ENCODE measurements at regions not wholly inside any gene's neighbourhood (a gene's known extent, or its start where the extent isn't known, plus 50 kb on each side); places are given as distances from the start of the nearest gene placed in this dataset.

DNA sequence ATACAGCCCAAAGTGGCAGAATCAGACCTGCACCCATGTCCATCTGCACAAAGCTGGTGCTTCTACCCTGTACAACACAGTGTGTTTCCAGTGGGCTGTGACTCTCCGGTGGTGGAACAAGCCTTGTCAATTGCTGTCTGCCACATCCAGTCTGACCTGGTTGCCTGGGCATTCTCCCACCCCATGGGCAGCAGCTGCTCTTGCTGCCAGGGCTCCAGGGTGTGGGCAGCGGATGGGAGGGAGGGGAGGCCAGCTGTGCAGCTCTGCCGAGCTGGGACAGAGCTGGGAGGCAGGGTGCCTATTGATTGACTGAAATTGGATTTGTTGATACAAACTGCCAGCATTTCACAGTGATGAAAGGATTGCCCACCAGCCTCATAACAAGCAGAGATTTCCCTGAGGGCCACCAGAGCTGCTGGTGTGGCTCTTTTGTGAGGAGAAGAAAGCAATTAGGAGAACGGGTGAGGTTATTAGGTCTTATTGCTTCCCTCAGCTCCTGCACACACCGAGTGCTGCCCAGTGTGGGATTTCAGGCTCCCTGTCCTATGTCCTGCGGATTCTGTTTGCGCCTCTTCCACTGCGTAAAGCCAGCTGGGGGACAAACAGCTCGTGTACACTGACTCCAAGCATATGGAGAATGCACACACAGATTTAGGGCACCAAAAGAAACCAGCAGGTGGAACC, 150.8 kb downstream of the NRN1 start:
- 98% methylated on average over 7 of the region's 9 CpGs for WGBS (ENCODE audit: insufficient coverage)
- Histone ChIP-seq H3K27ac (ENCODE audit: insufficient read depth in 1 of 2, low read depth in 1 of 2, low read length in 2 of 2, poor library complexity in 1 of 2, severe bottlenecking in 2 of 2) (no peak overlapping the region), H3K27me3 (replicated peaks in 2 of 5; ENCODE audit: control insufficient read depth in 4 of 5, insufficient read depth in 5 of 5, low read length in 4 of 5) (peaks cover 0 to 23% (median 10%) of the 10 kb centered on the region in 5 experiments), H3K9me3 (ENCODE audit: control extremely low read depth in 1 of 5, control insufficient read depth in 4 of 5, insufficient read depth in 2 of 5, low read depth in 1 of 5, low read length in 4 of 5) (peaks cover 0 to 2% (median 0%) of the 10 kb centered on the region in 5 experiments), H3K4me1 (ENCODE audit: control extremely low read depth in 1 of 4, control insufficient read depth in 4 of 4, insufficient read depth in 4 of 4, low read length in 3 of 4) (peaks cover 0 to 7% (median 3%) of the 10 kb centered on the region in 4 experiments), H3K36me3 (ENCODE audit: control insufficient read depth in 4 of 4, insufficient read depth in 4 of 4, low read length in 3 of 4) (no peaks in the 10 kb centered on the region), H3K4me3 (ENCODE audit: control insufficient read depth in 1 of 7, extremely low read depth in 1 of 7, insufficient read depth in 4 of 7, low read depth in 2 of 7, low read length in 6 of 7) (no peak overlapping the region)
- CTCF ChIA-PET: no interaction called here
- POLR2A ChIA-PET: no interaction called here
- no peak for DNase-seq

DNA sequence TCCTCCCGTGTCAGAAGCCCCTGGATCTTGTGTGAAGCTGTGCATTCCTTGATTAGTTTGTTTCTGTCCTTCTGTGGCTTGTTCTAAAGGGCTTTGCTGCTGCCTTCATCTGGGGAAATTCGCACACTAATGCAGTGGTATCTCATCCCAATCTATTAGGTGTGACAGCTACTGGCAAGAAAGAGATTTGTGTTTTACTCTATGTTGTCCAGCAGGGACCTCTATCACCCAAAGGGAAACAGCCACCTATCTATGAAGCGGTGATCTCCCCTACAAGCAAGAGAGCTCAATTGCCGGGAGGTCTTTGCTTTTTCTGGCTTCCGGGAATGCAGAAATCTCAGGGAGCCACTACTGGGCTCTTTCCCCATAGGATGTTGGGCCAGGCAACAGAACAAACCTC, 151.8 kb downstream of the NRN1 start:
- peaks cover 0 to 11% (median 5%) of the 10 kb centered on the region in 4 experiments for H3K4me1 ChIP-seq (ENCODE audit: control extremely low read depth in 1 of 4, control insufficient read depth in 4 of 4, insufficient read depth in 4 of 4, low read length in 3 of 4)
- H3K9me3 ChIP-seq (ENCODE audit: control extremely low read depth in 1 of 5, control insufficient read depth in 4 of 5, insufficient read depth in 2 of 5, low read depth in 1 of 5, low read length in 4 of 5): peaks cover 0 to 2% (median 0%) of the 10 kb centered on the region in 5 experiments
- H3K27me3 ChIP-seq (replicated peaks in 2 of 5; ENCODE audit: control insufficient read depth in 4 of 5, insufficient read depth in 5 of 5, low read length in 4 of 5): peaks cover 0 to 33% (median 20%) of the 10 kb centered on the region in 5 experiments
- H3K36me3 ChIP-seq (ENCODE audit: control insufficient read depth in 4 of 4, insufficient read depth in 4 of 4, low read length in 3 of 4): no peaks in the 10 kb centered on the region
- 100% methylated on average over 4 of the region's 5 CpGs for WGBS (ENCODE audit: insufficient coverage)
- H3K27ac ChIP-seq (ENCODE audit: insufficient read depth in 1 of 2, low read depth in 1 of 2, low read length in 2 of 2, poor library complexity in 1 of 2, severe bottlenecking in 2 of 2): no peak overlapping the region
- DNase-seq: no peak
- ChIA-PET CTCF (no interaction called here), POLR2A (no interaction called here)
- no peak overlapping the region for H3K4me3 ChIP-seq (ENCODE audit: control insufficient read depth in 1 of 7, extremely low read depth in 1 of 7, insufficient read depth in 4 of 7, low read depth in 2 of 7, low read length in 6 of 7)

DNA sequence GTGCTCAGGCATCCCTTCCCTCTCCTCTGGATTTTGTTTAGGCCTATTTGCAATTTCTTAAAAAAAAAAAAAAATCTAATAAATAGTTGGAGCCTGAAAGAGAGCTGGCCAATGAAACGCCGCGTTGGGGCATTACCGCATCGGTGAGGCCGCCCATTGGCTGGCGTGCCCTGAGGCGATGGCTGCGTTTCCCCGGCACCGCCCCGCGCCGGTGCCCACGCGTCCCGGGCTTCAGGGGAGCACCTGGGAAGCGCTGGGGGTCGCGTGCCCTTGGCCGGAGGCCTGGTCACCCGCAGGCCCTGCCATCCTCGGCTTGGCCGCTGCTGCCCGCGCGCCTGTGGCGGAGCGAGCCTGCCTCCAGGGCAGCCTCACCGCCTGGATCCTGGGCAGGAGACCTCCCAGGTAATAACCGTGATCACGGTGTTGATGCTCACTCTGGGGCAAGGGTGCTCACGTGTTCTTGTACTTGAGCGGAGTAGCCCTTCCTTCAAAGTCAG, 155.4 kb downstream of the NRN1 start:
- WGBS (ENCODE audit: insufficient coverage): 1% methylated on average over 34 of the region's 34 CpGs
- CTCF ChIA-PET: interaction anchor here (0.6 kb wide), 1 partner anchor 1716 kb away, joined by 3 read pairs; no protein-coding TSS in a partner anchor
- H3K4me3 ChIP-seq (ENCODE audit: control insufficient read depth in 1 of 7, extremely low read depth in 1 of 7, insufficient read depth in 4 of 7, low read depth in 2 of 7, low read length in 6 of 7): peak overlapping the region; percentile 11 to 75 (median 60)

DNA sequence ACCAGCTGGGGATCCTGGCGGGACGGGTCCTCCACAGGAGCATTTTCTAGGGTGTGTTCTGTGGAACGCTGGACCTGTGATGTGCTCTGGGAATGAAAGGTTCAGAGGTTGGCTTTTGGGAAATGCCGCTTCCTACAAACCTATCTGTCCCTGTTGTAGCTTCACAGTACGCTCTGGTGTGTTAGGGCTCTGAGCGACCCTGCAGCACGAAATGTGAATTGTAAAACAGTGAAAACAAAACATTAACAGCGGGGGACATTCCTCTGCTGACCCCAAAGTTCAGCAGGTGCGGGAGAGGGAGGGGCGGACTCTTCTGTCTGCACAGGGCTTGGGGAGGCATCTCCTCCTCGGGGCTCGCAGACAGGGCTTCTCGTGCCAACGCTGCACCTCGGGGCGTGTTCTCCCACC, 155.9 kb downstream of the NRN1 start:
- peak in 1 of 3 donors; percentile 8 for DNase-seq
- CTCF ChIA-PET: interaction anchor here (0.6 kb wide), 2 partner anchors 497 to 1717 kb away, joined by 3 read pairs; no protein-coding TSS in a partner anchor
- Histone ChIP-seq H3K36me3 (ENCODE audit: control insufficient read depth in 4 of 4, insufficient read depth in 4 of 4, low read length in 3 of 4) (no peaks in the 10 kb centered on the region), H3K27me3 (replicated peaks in 2 of 5; ENCODE audit: control insufficient read depth in 4 of 5, insufficient read depth in 5 of 5, low read length in 4 of 5) (peaks cover 0 to 55% (median 20%) of the 10 kb centered on the region in 5 experiments), H3K27ac (ENCODE audit: insufficient read depth in 1 of 2, low read depth in 1 of 2, low read length in 2 of 2, poor library complexity in 1 of 2, severe bottlenecking in 2 of 2) (no peak overlapping the region), H3K4me3 (ENCODE audit: control insufficient read depth in 1 of 7, extremely low read depth in 1 of 7, insufficient read depth in 4 of 7, low read depth in 2 of 7, low read length in 6 of 7) (peak overlapping the region in 5 of 7 experiments; percentile 37 to 75 (median 60)), H3K9me3 (ENCODE audit: control extremely low read depth in 1 of 5, control insufficient read depth in 4 of 5, insufficient read depth in 2 of 5, low read depth in 1 of 5, low read length in 4 of 5) (peaks cover 0 to 6% (median 0%) of the 10 kb centered on the region in 5 experiments), H3K4me1 (ENCODE audit: control extremely low read depth in 1 of 4, control insufficient read depth in 4 of 4, insufficient read depth in 4 of 4, low read length in 3 of 4) (peaks cover 0 to 11% (median 5%) of the 10 kb centered on the region in 4 experiments)
- 6% methylated on average over 9 of the region's 16 CpGs for WGBS (ENCODE audit: insufficient coverage)
- POLR2A ChIA-PET: interaction anchor here (0.6 kb wide), 1 partner anchor 1982 kb away, joined by 3 read pairs; no protein-coding TSS in a partner anchor

More for the DNA sequence above, 155.4 kb downstream of the NRN1 start:
- peak; percentile 28 to 71 (median 63) for DNase-seq
- Histone ChIP-seq H3K36me3 (ENCODE audit: control insufficient read depth in 4 of 4, insufficient read depth in 4 of 4, low read length in 3 of 4) (no peaks in the 10 kb centered on the region), H3K9me3 (ENCODE audit: control extremely low read depth in 1 of 5, control insufficient read depth in 4 of 5, insufficient read depth in 2 of 5, low read depth in 1 of 5, low read length in 4 of 5) (peaks cover 0 to 6% (median 0%) of the 10 kb centered on the region in 5 experiments), H3K27me3 (replicated peaks in 2 of 5; ENCODE audit: control insufficient read depth in 4 of 5, insufficient read depth in 5 of 5, low read length in 4 of 5) (peaks cover 0 to 53% (median 20%) of the 10 kb centered on the region in 5 experiments), H3K27ac (ENCODE audit: insufficient read depth in 1 of 2, low read depth in 1 of 2, low read length in 2 of 2, poor library complexity in 1 of 2, severe bottlenecking in 2 of 2) (no peak overlapping the region), H3K4me1 (ENCODE audit: control extremely low read depth in 1 of 4, control insufficient read depth in 4 of 4, insufficient read depth in 4 of 4, low read length in 3 of 4) (peaks cover 0 to 11% (median 5%) of the 10 kb centered on the region in 4 experiments)
- POLR2A ChIA-PET: interaction anchor here (0.6 kb wide), 1 partner anchor 1982 kb away, joined by 3 read pairs; no protein-coding TSS in a partner anchor

DNA sequence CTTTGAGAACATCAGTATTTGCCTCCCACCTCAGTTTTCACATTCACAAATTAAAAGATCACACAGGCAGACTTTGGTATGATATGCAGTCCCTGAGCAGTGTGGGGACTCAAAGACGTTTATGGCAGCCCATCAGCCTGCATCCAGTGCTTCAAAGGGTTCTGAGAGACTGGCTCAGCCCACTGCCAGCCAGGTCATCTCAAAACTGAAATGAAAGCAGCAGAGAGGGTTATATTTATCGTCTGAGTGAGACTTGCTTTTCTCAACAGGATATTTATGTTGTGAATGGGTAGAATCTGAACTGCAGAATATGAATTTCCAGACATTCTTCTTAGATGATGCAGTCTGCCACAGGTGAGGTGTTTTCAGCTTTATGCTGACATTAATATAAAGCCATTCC, 159.8 kb downstream of the NRN1 start:
- POLR2A ChIA-PET: no interaction called here
- H3K4me1 ChIP-seq (ENCODE audit: control extremely low read depth in 1 of 4, control insufficient read depth in 4 of 4, insufficient read depth in 4 of 4, low read length in 3 of 4): peaks cover 0 to 11% (median 5%) of the 10 kb centered on the region in 4 experiments
- no peak overlapping the region for H3K27ac ChIP-seq (ENCODE audit: insufficient read depth in 1 of 2, low read depth in 1 of 2, low read length in 2 of 2, poor library complexity in 1 of 2, severe bottlenecking in 2 of 2)
- no peak for DNase-seq
- H3K4me3 ChIP-seq (ENCODE audit: control insufficient read depth in 1 of 7, extremely low read depth in 1 of 7, insufficient read depth in 4 of 7, low read depth in 2 of 7, low read length in 6 of 7): no peak overlapping the region
- CTCF ChIA-PET: no interaction called here
- 62% methylated on average over 2 of the region's 2 CpGs for WGBS (ENCODE audit: insufficient coverage)
- peaks cover 0 to 48% (median 12%) of the 10 kb centered on the region in 5 experiments for H3K27me3 ChIP-seq (replicated peaks in 2 of 5; ENCODE audit: control insufficient read depth in 4 of 5, insufficient read depth in 5 of 5, low read length in 4 of 5)
- peaks cover 0 to 6% (median 0%) of the 10 kb centered on the region in 5 experiments for H3K9me3 ChIP-seq (ENCODE audit: control extremely low read depth in 1 of 5, control insufficient read depth in 4 of 5, insufficient read depth in 2 of 5, low read depth in 1 of 5, low read length in 4 of 5)
- no peaks in the 10 kb centered on the region for H3K36me3 ChIP-seq (ENCODE audit: control insufficient read depth in 4 of 4, insufficient read depth in 4 of 4, low read length in 3 of 4)

DNA sequence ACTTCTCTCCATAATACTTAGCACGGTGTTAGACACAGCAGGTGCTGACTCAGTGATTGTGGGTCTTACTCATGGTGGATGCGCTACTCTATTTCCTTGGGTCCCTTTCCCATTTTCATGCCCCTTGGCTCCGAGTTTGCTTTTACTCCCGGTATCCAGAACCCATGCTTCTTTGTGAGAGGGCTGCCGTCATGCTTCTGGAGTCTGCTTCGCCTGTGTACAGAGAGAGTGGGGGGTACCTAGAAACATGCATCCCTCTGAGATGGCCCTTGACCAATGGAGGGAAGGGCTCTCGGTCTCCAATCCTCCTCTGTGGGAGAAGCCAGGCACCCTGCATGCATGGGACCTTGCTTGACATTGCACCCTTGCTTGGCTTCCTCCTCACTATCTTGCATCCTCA, 160.4 kb downstream of the NRN1 start:
- Histone ChIP-seq H3K4me1 (ENCODE audit: control extremely low read depth in 1 of 4, control insufficient read depth in 4 of 4, insufficient read depth in 4 of 4, low read length in 3 of 4) (peaks cover 0 to 7% (median 3%) of the 10 kb centered on the region in 4 experiments), H3K36me3 (ENCODE audit: control insufficient read depth in 4 of 4, insufficient read depth in 4 of 4, low read length in 3 of 4) (no peaks in the 10 kb centered on the region), H3K27ac (ENCODE audit: insufficient read depth in 1 of 2, low read depth in 1 of 2, low read length in 2 of 2, poor library complexity in 1 of 2, severe bottlenecking in 2 of 2) (no peak overlapping the region), H3K27me3 (replicated peaks in 2 of 5; ENCODE audit: control insufficient read depth in 4 of 5, insufficient read depth in 5 of 5, low read length in 4 of 5) (peaks cover 0 to 42% (median 10%) of the 10 kb centered on the region in 5 experiments), H3K9me3 (ENCODE audit: control extremely low read depth in 1 of 5, control insufficient read depth in 4 of 5, insufficient read depth in 2 of 5, low read depth in 1 of 5, low read length in 4 of 5) (peaks cover 0 to 6% (median 0%) of the 10 kb centered on the region in 5 experiments), H3K4me3 (ENCODE audit: control insufficient read depth in 1 of 7, extremely low read depth in 1 of 7, insufficient read depth in 4 of 7, low read depth in 2 of 7, low read length in 6 of 7) (no peak overlapping the region)
- CTCF ChIA-PET: no interaction called here
- POLR2A ChIA-PET: no interaction called here
- 99% methylated on average over 7 of the region's 7 CpGs for WGBS (ENCODE audit: insufficient coverage)
- no peak for DNase-seq

DNA sequence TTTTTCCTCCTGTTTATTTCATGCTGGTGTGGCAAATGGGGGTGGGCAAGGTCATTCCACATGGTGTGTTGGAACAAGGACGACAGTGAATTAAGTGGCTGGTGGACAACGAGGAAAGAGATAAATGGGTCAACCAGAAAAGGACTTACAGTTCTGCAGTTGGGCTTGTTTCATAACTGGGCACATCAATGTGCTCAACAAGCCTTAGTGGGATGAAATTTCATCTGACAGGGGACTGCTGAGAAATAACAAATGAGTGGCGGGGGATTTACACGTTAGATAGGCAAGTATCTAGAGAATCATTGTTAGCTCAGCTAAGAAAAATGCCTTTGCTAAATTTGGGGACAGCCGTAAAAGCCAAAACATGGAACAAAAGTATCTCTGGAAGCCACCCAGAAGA, 163.6 kb downstream of the NRN1 start:
- Histone ChIP-seq H3K27ac (ENCODE audit: insufficient read depth in 1 of 2, low read depth in 1 of 2, low read length in 2 of 2, poor library complexity in 1 of 2, severe bottlenecking in 2 of 2) (no peak overlapping the region), H3K27me3 (replicated peaks in 2 of 5; ENCODE audit: control insufficient read depth in 4 of 5, insufficient read depth in 5 of 5, low read length in 4 of 5) (peaks cover 0 to 14% (median 0%) of the 10 kb centered on the region in 5 experiments), H3K36me3 (ENCODE audit: control insufficient read depth in 4 of 4, insufficient read depth in 4 of 4, low read length in 3 of 4) (no peaks in the 10 kb centered on the region), H3K9me3 (ENCODE audit: control extremely low read depth in 1 of 5, control insufficient read depth in 4 of 5, insufficient read depth in 2 of 5, low read depth in 1 of 5, low read length in 4 of 5) (peaks cover 0 to 1% (median 0%) of the 10 kb centered on the region in 5 experiments), H3K4me3 (ENCODE audit: control insufficient read depth in 1 of 7, extremely low read depth in 1 of 7, insufficient read depth in 4 of 7, low read depth in 2 of 7, low read length in 6 of 7) (no peak overlapping the region), H3K4me1 (ENCODE audit: control extremely low read depth in 1 of 4, control insufficient read depth in 4 of 4, insufficient read depth in 4 of 4, low read length in 3 of 4) (no peaks in the 10 kb centered on the region)
- POLR2A ChIA-PET: no interaction called here
- WGBS (ENCODE audit: insufficient coverage): 100% methylated on average over 5 of the region's 5 CpGs
- no peak for DNase-seq
- CTCF ChIA-PET: no interaction called here

Data from common myeloid progenitor, CD34-positive (primary cell).